ENCODE measurements at regions not wholly inside any gene's neighbourhood (a gene's known extent, or its start where the extent isn't known, plus 50 kb on each side); places are given as distances from the start of the nearest gene placed in this dataset.
A peak's percentile ranks its signal among the peaks of the same experiment; 100 is the strongest.
"Not testable (repeated sequence)": the region's sequence is repeated elsewhere in the genome, so short reads cannot be mapped to it uniquely, and the experiment has no call there.

DNA sequence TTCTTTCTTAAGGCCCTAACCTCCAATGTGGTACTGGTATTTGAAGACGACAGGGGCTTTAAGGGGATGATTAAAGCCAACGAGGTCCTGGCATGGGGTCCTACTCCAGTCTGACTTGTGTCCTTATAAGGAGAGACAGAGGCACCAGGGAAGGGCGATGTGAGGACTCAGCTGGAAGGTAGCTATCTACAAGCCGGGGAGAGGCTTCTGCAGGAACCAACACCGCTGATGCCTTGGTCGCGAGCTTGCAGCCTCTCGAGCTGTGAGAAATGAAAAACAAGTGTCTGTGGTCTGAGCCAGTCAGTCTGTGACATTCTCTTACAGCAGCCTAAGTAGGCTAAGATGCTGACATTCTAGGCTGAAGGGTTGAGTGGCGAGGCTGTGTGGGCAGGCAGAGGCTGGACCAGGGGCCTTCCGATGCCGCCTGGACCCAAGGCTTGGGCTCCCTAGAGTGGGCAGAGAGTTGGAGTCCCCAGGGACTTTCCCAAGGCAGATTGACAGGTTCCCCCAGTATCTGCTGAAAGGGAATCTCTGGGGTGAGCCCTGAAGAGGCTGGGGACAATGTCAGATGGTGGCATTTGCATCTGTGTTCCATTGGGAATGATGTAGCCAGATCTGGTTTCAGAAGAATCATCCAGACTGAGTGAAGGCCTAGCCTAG lies 322.9 kb upstream of the HS6ST1 start:
- no peak for DNase-seq

DNA sequence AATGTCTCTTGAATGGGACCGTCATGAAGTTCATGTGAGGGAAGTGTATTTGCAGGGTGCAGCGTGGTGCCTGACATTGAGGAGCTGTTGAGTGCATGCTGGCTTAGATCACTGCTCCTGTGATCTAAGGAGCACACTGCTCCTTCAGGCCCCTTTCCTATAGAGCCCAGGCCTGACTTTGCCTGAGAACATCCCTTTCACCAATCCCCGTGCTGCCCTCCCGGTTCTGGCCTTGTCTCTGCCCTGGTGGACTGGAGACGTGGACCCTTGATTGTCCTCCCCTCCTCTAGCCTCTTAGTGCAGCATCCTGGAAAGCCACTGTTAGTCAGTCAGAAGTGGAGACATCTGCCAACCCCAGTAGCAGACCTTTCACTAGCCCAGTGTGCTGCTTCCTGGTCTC lies 323.6 kb upstream of the HS6ST1 start:
- no peak for DNase-seq

DNA sequence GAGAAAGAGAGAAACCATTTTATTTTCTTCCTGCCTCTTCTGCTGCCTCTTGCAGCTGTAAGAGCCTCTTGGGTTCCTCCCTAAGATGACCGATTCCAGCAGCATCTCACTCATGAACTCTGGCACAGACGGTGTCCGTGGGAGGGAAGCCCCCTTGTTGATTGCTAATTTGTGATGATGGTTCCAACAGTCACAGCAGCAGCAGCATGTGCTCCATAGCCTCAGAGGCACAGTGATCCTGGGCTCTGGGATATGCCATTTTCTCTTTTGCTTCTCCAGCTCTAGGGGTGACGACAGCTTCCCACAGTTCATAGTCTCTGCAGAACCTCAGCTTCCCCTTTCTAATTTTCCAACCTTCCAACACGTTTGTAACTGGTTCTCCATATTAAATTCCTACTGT lies 324.2 kb upstream of the HS6ST1 start:
- peak in 1 of 2 donors; percentile 17 for DNase-seq

DNA sequence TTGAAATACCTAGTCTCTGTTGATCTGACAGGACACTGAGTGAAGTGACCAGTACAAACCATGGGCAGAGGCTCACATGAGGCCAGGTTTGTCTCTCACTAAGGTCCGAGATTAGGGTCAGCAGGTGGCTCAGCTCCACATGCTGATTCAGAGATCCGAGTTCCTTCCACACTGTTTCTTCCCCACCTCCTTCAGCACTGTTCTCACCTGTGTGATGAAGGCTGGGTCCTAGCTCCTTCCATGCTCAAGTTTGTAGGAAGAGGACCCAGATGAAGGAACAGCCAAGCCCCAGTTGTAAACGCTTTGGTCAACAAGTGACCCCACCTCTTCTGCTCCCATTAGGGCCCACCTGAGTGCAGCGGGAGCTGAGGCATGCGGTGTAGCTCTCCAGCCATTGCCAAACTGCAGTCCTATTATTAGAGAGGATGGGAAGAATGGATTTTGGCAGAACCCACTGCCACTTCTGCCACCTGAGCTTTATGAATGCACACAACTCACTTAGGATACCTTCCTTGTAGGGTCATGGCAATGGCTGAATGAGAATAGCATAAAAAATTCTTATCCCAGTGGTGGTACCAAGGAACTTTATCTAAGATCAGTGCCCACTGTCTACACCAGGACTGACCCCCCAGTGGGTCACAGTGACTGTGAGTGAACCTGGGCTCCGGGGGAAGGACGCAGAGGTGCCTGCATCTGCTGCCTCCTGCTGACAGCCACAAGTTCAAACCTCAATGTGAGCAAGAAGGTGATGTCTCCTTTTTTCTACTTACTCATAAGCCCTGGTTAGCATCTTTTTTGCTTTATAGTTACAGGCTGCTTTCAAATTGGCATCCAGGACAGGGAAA lies 324.8 kb upstream of the HS6ST1 start:
- no peak for DNase-seq

DNA sequence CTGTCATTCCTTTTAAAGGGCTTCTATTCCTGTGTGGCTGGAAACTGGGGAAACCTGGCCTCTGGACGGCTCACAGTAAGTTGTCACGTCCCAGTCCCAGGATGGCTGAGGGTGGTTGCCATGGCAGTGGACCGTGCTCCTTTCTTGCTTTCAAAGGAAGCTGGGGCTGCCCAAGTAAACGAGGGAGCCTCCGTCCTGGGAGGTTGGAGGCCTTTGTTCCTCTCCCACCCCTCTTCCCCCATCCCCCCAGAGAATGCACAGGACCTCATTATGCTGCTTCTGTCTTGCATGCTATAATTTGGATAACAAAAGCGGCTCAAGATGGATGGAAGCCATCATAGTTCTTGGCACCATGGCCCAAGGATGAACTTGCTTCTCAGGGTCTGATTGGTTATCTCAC lies 325.5 kb upstream of the HS6ST1 start:
- DNase-seq: no peak

DNA sequence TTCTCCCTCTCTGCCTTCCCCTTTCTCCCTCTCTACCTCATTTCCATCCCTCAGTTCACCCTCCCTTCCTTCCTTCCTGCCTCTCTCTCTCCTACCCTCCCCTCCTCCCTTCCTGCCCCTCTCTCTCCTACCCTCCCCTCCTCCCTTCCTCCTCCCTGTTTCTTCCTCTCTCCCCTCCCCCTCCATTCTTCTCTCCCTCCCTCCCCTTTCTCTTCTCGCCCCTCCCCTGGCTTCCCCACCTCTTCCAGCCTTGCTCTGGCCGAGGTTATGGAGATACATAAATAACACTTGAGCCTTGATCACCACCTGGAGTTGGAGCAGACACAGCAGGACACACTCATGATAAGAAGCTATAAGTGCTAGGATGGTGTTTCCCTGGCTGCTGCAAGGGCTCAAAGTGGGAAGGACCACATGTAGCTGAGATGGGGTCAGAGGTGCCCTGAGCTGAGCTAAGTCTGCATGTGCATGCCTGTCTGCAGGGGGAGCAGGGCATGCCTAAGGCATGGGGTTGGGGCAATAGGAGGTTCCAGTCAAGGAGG lies 326.1 kb upstream of the HS6ST1 start:
- DNase-seq: no peak

DNA sequence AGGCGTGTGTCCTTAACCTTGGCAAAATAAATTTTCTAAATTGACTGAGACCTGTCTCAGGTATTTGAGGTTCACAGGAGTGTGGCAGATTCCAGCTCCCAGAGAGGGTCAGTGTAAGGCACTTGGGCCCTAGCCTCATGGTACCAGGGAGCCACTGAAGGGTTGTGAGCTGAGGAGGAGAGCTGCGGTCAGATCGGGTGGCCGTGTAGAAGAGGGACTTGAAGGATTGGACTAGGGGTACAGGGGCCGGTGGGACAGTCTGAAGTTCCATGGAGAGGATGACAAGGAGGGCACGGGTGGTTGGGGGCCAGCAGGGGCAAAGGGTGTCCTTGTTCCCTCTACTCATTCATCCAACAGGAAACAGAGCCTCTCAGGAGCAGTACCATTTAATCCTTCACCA lies 327.0 kb upstream of the HS6ST1 start:
- no peak for DNase-seq

DNA sequence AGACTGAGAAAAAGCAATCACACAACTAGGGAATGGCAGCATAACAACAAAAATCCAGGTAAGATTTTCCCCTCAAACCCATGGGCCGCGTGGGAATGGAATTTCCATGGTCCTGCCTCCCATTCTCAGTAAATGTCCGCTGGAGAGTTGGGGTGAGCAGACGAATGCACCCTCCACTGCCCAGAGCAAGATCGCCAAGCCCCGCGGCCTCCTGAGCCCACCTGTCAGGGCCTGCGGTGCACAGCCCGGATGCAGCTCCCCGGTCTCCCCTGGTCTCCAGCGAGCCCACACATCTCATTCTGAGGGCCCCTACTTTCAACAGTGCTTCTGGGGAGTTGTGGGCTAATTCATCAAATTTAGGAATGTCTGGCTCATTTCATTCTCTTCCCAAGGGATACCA lies 327.4 kb upstream of the HS6ST1 start:
- DNase-seq: no peak

DNA sequence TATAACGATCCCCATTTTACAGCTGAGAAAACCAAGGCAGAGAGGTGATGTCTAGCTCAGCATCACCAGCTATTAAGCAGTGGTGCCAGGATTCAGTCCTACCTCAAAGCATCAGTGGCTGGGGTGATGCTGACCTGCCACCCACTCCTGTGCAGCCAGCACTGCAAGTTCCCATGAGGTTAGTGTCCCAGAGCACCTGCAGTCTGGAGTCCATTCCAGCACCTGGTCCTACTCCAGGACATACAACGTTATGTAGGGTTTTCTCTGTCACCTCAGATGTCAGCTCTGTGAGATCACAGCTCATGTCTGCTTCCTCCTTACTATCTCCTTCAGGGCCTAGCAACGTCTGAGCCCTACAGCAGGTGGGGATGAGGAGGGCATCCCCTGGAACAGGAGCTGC lies 328.0 kb upstream of the HS6ST1 start:
- DNase-seq: no peak

DNA sequence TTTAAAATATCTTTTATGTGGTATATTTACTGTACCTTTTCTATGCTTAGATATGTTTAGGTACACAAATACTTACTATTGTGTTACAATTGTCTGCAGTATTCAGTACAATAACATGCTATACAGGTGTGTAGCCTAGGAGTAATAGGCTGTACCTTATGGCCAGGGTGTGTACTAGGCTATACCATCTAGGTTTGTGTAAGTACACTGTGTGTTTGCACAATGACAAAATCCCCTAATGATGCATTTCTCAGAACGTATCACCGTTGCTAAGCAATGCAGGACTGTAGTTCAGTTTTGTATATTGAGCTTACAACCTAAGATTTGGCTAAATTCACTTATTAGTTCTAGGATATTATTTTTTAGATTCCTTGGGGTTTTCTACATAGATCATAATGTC lies 332.3 kb upstream of the HS6ST1 start:
- DNase-seq: no peak

DNA sequence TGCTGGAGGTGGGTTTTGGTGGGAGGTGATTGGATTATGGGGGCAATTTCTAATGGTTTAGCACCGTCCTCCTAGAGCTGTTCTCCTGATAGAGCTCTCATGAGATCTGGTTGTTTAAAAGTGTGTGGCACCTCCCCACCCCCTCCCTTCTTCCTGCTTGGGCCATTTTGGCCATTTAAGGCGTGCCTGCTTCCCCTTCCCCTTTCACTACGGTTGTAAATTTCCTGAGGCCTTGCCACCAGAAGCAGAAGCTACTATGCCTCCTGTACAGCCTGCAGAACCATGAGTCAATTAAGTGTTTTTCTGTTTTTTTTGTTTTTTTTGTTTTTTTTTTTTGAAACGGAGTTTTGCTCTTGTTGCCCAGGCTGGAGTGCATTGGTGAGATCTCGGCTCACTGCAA lies 335.7 kb upstream of the HS6ST1 start:
- peak; percentile 17 to 79 for DNase-seq

DNA sequence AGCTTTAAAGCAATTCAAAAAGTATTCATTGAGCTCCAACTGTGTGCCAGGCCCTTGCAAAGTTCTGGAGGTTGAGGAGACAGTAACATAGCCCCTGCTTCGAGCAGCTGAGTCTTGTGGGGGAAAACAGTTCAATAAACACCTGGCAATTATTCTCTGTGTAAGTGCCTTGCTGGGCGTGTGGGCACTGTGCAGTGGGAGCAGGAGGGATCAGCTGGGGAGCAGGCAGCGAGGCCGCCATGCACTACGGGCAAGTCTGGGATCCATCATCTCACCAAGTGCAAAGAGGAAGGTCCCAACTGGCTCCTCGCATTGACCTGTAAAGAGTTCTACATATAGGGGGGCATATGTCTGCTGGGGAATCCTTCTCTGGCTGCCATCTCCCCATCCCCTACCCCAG lies 342.2 kb upstream of the HS6ST1 start:
- no peak for DNase-seq

DNA sequence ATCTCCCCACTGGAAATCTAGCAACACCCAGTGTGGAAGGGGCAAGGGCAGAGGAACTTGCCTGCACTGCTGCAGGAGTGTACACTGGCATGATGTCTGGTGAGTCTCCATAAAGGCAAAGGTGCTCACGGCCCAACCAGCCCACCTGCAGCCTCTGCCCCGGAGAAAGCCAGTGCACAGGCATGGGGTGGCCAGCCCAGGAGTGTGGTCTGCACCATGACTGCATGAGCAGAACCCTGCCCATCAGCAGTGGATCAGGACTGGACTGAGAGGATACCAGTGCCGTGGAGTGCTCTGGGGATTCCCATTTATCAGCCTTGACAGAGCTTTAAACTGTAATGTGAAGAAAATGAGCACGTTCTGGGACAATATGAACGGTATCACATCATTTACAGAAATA lies 342.6 kb upstream of the HS6ST1 start:
- no peak for DNase-seq

DNA sequence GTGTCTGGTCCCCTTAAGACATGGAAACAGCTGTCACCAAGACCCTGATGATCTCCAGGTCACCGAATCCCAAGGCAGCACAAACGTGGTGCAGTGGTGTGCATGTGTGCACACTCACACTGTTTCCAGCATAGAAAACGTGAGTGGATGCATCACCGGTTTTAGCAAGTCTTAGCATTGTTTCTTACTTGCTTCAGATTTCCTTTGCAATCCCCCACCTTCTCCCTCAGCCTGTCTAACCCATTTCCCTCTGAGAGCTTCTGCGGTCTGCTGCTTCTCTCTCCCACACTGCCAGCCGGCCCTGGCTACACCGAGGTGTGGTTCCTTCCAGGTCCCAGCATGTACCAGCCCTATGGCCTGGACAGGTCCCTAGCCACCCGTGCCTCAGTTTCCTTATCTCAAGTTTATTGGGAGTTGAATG lies 343.4 kb upstream of the HS6ST1 start:
- DNase-seq: no peak

DNA sequence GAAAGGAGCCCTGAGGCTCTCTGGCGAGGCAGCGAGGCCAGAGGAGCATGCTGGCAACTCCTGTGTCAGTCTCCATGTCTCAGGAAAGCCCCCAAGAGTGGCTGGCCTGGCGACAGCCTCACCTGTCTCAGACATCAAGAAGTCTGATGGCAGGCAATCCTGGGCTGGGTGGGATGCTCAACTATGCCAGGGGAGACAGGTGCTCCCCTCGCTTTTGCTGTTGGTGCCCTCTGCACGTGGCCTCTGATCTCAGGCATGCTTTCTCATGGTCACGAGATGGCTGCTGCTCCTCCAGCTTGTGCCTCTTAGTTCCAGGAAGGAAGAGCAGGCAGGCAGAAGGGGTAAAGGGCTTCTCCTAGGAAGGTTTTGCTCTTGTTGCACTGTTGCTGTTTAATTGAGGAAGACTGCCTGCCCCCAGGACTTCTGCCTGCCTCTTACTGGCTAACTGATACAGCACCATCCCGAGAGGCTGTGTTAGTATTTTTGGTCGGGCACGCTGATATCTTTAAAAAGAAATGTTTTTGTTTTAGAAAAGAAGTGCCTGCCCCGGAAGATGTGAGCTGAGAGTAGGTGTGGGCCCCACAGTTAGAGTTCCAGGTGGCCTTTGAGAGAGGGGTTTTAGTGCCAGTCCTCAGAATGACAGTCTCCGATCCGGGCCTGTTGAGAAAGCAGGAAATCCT lies 344.8 kb upstream of the HS6ST1 start:
- no peak for DNase-seq

DNA sequence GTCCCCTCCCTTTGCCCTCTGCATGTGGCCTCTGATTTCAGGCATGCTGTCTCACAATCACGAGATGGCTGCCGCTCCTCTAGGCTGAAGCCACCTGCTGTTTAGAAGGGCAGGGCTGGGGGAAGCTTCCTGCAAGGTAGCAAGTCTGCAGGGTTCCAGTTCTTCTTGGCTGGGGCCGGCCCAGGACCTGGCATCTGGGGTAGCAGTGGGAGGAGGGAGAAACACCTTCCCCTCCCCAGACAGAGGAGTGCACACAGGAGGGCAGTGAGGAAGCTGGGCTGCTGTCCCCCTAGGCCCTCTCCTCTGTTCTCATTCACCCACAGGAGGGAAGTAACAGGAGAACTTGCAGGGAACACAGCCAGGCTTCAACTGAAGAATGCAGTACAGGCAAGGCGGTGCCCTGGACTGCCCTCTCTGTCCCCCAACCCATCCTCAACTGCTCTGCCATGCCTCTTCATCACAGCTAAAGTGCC lies 345.9 kb upstream of the HS6ST1 start:
- no peak for DNase-seq

DNA sequence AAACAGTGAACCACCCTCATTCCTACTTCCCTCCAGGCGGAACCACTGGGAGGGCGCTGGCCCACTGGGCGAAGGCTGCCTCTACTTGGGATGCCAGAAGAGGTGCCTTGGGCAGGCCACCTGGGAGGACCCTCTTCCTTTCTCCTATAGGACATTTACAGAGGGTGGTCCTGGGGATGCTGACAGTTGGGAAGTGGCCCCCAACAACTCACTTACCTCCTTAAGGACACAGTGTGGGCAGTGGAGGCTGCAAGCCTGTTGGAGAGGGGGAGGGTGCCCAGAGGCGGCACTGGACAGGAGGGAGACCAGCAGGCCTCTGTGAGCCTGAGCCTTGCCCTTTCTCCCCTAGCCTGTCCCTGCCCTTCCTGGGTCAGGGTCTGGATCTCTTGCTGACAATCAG lies 346.4 kb upstream of the HS6ST1 start:
- no peak for DNase-seq

DNA sequence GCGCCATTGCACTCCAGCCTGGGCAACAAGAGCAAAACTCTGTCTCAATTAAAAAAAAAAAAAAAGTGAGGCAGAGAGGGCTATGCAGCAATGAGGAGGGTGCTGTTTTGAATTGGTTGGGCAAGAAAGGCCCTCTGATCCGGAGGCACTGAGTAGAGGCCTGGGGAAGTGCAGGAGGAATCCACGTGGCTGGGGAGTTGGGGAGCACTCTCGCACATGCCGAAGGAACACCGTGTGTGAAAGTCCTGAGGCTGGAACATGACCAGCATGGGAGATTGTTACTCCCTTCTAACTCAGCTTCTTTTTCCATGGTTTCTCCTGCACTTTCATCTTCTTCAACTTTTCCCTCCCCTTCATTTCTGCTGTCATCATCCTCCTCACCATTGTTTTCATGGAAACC lies 347.9 kb upstream of the HS6ST1 start:
- no peak for DNase-seq

DNA sequence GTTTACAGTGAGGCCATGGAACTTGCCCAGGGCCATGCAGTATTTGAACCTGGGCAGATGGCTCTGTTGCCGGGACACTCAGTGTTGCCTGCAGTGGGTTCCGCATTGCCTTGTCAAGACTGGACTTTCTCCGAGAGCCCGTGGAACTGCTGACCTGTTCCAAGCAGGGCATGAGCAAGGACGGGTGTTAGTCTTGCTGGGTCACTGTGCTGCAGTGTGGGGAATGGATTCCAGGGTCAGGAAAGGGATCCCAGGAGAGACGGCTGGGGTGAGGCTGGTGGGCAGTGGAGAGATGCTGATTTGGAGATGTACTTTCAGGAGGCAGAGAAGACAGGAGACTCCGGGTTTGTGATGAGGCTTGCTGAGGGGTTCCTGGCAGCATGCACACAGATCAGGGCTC lies 348.7 kb upstream of the HS6ST1 start:
- no peak for DNase-seq

DNA sequence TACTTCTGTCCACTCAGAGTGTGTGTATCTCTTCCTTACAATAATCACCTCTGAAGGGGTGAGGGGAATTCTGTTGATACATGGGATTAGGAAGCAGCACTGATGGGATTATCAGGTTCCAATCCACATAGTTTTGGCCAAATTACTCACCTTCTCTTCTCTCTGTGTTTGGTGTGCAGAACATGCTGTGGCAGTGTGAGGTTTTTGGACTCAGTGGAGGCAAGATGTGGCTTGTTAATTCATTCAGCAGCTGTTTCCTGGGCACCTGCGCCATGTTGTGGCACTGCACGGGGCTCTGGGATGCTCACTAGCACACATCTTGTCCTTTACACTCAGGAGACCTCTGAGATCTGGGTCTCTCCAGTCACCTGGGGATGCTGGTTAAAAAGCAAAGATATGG lies 350.3 kb upstream of the HS6ST1 start:
- no peak for DNase-seq

DNA sequence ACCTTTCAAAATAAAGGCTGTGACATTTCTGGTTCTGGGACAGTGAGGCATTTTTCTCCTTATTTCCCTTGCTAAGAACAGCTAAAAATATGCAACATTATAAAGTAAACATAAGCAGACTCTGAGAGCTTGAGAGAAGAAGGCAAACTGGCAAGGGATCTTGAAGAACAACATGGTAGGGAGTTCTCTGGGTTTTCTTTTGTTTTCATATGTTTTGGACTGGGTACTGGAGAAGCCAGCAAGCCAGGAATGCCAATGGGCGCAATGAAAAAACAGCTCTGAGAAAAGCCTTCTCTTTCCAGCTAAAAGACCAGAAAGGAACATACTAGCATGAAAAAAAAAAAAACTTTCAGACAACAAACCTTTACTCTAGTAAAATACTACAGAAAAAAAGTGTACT lies 351.4 kb upstream of the HS6ST1 start:
- no peak for DNase-seq

DNA sequence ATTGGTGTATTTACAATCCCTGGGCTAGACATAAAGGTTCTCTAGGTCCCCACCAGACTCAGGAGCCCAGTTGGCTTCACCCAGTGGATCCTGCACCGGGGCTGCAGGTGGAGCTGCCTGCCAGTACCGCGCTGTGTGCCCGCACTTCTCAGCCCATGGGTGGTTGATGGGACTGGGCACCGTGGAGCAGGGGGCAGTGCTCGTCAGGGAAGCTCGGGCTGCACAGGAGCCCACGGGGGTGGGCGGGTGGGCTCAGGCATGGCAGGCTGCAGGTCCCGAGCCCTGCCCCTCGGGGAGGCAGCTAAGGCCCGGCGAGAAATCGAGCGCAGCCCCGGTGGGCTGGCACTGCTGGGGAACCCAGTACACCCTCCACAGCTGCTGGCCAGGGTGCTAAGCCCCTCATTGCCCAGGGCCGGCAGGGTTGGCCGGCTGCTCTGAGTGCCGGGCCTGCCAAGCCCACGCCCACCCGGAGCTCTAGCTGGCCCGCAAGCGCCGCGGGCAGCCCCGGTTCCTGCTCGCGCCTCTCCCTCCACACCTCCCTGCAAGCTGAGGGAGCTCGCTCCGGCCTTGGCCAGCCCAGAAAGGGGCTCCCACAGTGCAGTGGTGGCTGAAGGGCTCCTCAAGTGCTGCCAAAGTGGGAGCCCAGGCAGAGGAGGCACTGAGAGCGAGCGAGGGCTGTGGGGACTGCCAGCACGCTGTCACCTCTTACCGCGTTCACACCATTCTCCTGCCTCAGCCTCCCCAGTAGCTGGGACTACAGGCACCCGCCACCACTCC lies 353.5 kb upstream of the HS6ST1 start:
- not testable (repeated sequence) for DNase-seq

DNA sequence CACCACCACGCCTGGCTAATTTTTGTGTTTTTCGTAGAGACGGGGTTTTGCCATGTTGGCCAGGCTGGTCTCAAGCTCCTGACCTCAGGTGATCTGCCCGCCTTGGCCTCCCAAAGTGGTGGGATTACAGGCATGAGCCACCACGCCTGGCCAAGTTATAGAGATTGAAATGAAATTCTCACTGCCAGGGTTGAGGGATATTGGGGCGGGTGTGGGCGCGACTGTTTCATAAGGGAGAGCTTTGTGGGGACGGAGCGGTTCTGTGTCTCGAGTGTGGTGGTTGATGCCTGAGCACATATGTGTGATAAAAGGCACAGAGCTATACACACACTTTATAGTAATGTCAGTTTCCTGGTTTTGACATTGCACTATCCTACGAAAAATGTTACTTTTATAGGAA lies 361.0 kb upstream of the HS6ST1 start:
- not testable (repeated sequence) for DNase-seq

Data from bone marrow (tissue), 2 donors.